T-helper 1 cell treated with Interleukin-12 subunit alpha and Interleukin-12 subunit beta and Interleukin-4 antibody, amounts not matched to agents 30 μg/mL and 1 μg/mL, for 36 hours (primary cell): ENCODE measurements at regions not wholly inside any gene's neighbourhood (a gene's known extent, or its start where the extent isn't known, plus 50 kb on each side); places are given as distances from the start of the nearest gene placed in this dataset.

Experiments used
- H3K27ac Mint-ChIP-seq: one replicate; pipeline ENCODE4 v1.8.0; 2021; ENCODE audit warnings: mild to moderate bottlenecking, mixed read lengths
- H3K27me3 Mint-ChIP-seq: one replicate; pipeline ENCODE4 v1.8.0; 2021; ENCODE audit warnings: low read depth, mixed read lengths
- H3K36me3 Mint-ChIP-seq: one replicate; pipeline ENCODE4 v1.8.0; 2021; ENCODE audit warnings: low read depth, mixed read lengths
- H3K4me1 Mint-ChIP-seq: one replicate; pipeline ENCODE4 v1.8.0; 2021; ENCODE audit warnings: low read depth, mixed read lengths
- H3K4me3 Mint-ChIP-seq: one replicate; pipeline ENCODE4 v1.8.0; 2021; ENCODE audit warnings: mild to moderate bottlenecking, moderate library complexity, mixed read lengths
- H3K9me3 Mint-ChIP-seq: one replicate; pipeline ENCODE4 v1.8.0; 2021; ENCODE audit warnings: mixed read lengths

GRCh38 chr20:7015257-7015656 is 247.8 kb downstream of the BMP2 start:
- Mint-ChIP-seq H3K4me1 (no peaks in the 10 kb centered on the region), H3K27me3 (no peaks in the 10 kb centered on the region), H3K9me3 (no peaks in the 10 kb centered on the region), H3K36me3 (no peaks in the 10 kb centered on the region), H3K27ac (no peak overlapping the region), H3K4me3 (no peak overlapping the region)

DNA sequence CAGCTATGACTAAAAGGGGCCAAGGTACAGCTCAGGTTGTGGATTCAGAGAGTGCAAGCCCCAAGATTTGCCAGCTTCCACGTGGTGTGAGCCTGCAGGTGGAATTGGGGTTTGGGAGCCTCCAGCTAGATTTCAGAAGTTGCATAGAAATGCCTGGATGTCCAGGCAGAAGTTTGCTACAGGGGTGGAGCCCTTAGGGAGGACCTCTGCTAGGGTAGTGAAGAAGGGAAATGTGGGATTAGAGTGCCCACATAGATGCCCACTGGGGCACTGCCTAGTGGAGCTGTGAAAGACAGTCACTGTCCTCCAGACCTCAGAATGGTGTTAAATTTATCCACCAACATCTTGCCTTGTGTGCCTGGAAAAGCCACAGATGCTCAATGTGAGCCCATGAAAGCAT is 255.1 kb downstream of the BMP2 start:
- H3K9me3 Mint-ChIP-seq, result peaks cover 8% of the 10 kb centered on the region
- no peaks in the 10 kb centered on the region for H3K4me1 Mint-ChIP-seq
- H3K36me3 Mint-ChIP-seq, result no peaks in the 10 kb centered on the region
- no peaks in the 10 kb centered on the region for H3K27me3 Mint-ChIP-seq
- no peak overlapping the region for H3K4me3 Mint-ChIP-seq
- no peak overlapping the region for H3K27ac Mint-ChIP-seq

- no peaks in the 10 kb centered on the region for H3K36me3 Mint-ChIP-seq
- no peaks in the 10 kb centered on the region for H3K27me3 Mint-ChIP-seq
- H3K9me3 Mint-ChIP-seq, result peaks cover 8% of the 10 kb centered on the region
- no peak overlapping the region for H3K27ac Mint-ChIP-seq
- H3K4me1 Mint-ChIP-seq, result no peaks in the 10 kb centered on the region
- H3K4me3 Mint-ChIP-seq, result no peak overlapping the region
These were observed 258.1 kb downstream of the BMP2 start for GRCh38 chr20:7025635-7026034.

DNA sequence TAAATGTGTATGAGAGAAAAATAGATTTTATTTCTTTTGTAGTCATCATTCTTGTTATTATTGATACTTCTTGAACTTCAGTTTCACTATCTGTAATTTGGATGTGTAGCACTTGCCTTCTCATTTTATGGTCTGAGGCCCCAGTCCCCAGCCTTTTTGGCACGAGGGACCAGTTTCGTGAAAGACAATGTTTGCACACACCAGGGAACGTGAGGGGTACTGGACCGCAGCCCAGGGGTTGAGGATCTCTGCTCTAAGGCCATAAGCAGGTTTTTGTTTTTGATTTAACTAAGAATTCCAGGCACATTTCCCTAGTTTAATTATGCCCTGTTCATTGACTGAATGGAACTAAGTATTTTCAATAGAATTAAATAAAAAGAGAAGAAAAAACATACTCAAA is 261.5 kb downstream of the BMP2 start:
- no peak overlapping the region for H3K4me3 Mint-ChIP-seq
- no peaks in the 10 kb centered on the region for H3K27me3 Mint-ChIP-seq
- H3K9me3 Mint-ChIP-seq, result peaks cover 4% of the 10 kb centered on the region
- no peaks in the 10 kb centered on the region for H3K36me3 Mint-ChIP-seq
- no peak overlapping the region for H3K27ac Mint-ChIP-seq
- no peaks in the 10 kb centered on the region for H3K4me1 Mint-ChIP-seq

GRCh38 chr20:7031222-7031621 is 263.7 kb downstream of the BMP2 start:
- Mint-ChIP-seq H3K4me3 (no peak overlapping the region), H3K27me3 (no peaks in the 10 kb centered on the region), H3K9me3 (peaks cover 17% of the 10 kb centered on the region), H3K27ac (no peak overlapping the region), H3K4me1 (no peaks in the 10 kb centered on the region), H3K36me3 (no peaks in the 10 kb centered on the region)

- no peaks in the 10 kb centered on the region for H3K27me3 Mint-ChIP-seq
- H3K36me3 Mint-ChIP-seq, result no peaks in the 10 kb centered on the region
- H3K4me3 Mint-ChIP-seq, result no peak overlapping the region
- no peak overlapping the region for H3K27ac Mint-ChIP-seq
- H3K9me3 Mint-ChIP-seq, result peaks cover 24% of the 10 kb centered on the region
- no peaks in the 10 kb centered on the region for H3K4me1 Mint-ChIP-seq
These were observed 270.5 kb downstream of the BMP2 start for GRCh38 chr20:7038029-7038428.

- Mint-ChIP-seq H3K27me3 (no peaks in the 10 kb centered on the region), H3K36me3 (no peaks in the 10 kb centered on the region), H3K27ac (no peak overlapping the region), H3K9me3 (peaks cover 5% of the 10 kb centered on the region), H3K4me1 (no peaks in the 10 kb centered on the region), H3K4me3 (no peak overlapping the region)
These were observed 290.1 kb downstream of the BMP2 start for GRCh38 chr20:7057611-7058010.

- Mint-ChIP-seq H3K27me3 (no peaks in the 10 kb centered on the region), H3K36me3 (no peaks in the 10 kb centered on the region), H3K27ac (no peak overlapping the region), H3K4me3 (no peak overlapping the region), H3K9me3 (no peaks in the 10 kb centered on the region), H3K4me1 (no peaks in the 10 kb centered on the region)
These were observed 311.3 kb downstream of the BMP2 start for GRCh38 chr20:7078804-7079203.

DNA sequence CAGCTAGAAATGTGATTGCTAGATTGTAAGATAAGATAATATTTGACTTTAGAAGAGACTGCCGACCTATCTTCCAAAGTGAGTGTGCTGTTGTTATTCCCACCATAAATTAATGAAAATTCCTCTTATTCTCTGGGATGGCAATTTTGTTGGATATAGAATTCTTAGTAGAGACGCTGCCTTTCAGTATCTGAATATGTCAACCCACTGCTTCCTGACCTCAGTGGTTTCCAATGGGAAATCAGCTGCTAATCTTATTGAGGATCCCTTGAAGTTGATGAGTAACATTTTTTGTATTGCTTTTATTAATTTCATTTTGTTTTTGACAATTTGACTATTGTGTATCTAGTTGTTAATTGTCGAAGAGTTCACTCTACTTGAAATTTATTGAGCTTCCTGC is 313.0 kb downstream of the BMP2 start:
- Mint-ChIP-seq H3K27ac (no peak overlapping the region), H3K4me1 (no peaks in the 10 kb centered on the region), H3K9me3 (no peaks in the 10 kb centered on the region), H3K4me3 (no peak overlapping the region), H3K27me3 (no peaks in the 10 kb centered on the region), H3K36me3 (no peaks in the 10 kb centered on the region)

DNA sequence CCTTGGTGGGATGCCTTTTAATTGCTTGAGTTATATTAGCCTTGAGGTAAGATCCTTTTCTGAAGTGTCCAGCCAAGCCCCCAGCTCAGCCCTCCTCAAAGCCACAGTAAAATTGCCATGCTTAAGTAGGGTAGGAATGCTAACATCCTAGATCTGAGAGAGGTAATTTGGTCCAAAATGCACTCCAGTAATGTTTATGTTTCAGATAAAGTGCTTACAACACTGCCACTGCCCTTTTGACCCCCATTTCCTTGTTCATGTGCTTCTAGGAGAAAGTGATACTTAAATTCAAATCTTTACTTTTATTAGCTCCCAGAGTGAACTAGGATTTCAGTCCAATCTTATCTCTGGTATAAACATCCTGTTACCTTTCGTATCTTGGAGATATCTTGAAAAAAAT is 318.0 kb downstream of the BMP2 start:
- no peak overlapping the region for H3K27ac Mint-ChIP-seq
- no peak overlapping the region for H3K4me3 Mint-ChIP-seq
- H3K27me3 Mint-ChIP-seq, result no peaks in the 10 kb centered on the region
- H3K9me3 Mint-ChIP-seq, result peaks cover 4% of the 10 kb centered on the region
- no peaks in the 10 kb centered on the region for H3K36me3 Mint-ChIP-seq
- no peaks in the 10 kb centered on the region for H3K4me1 Mint-ChIP-seq

GRCh38 chr20:7087803-7088202 is 320.3 kb downstream of the BMP2 start:
- H3K9me3 Mint-ChIP-seq, result peaks cover 4% of the 10 kb centered on the region
- H3K27ac Mint-ChIP-seq, result no peak overlapping the region
- no peaks in the 10 kb centered on the region for H3K4me1 Mint-ChIP-seq
- H3K27me3 Mint-ChIP-seq, result no peaks in the 10 kb centered on the region
- no peaks in the 10 kb centered on the region for H3K36me3 Mint-ChIP-seq
- H3K4me3 Mint-ChIP-seq, result no peak overlapping the region

DNA sequence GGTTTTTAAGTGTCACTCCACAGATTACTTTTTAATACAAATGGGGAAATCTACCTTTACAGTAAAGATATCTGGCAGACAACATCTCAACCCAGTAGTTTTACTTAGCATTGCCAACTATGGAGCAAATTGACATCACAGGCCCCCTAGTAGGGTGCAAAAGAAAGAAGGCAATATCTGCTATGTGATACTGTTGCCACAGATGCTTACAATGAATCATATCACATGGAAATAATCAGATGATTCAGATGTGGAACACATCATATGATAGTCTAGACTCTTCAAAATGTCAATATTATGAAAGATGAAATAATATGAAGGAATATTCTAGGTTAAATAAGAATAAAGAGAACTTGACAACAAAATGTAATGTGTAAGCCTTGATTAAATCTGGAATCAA is 322.5 kb downstream of the BMP2 start:
- H3K36me3 Mint-ChIP-seq, result no peaks in the 10 kb centered on the region
- H3K27ac Mint-ChIP-seq, result no peak overlapping the region
- H3K9me3 Mint-ChIP-seq, result peaks cover 4% of the 10 kb centered on the region
- H3K27me3 Mint-ChIP-seq, result no peaks in the 10 kb centered on the region
- H3K4me3 Mint-ChIP-seq, result no peak overlapping the region
- H3K4me1 Mint-ChIP-seq, result no peaks in the 10 kb centered on the region

DNA sequence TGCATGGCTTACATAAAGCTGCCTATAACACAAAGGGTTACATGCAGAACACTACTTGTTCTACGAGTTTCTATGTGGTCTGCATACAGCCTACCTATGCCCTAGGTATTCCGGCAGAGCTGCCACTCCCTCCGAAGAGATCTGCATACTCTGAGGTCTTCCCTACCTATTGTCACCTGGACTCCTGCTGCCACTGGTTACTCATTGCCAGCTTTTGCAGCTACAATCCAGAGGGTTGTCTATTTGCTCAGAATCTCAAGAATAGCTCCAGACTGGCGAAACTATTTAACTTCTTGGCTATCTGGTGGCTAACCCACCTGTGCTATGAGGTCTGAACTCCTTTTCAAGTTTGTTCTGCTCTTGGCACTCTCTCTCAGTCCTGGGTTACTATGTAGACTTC is 323.3 kb downstream of the BMP2 start:
- Mint-ChIP-seq H3K27ac (no peak overlapping the region), H3K4me1 (no peaks in the 10 kb centered on the region), H3K27me3 (no peaks in the 10 kb centered on the region), H3K4me3 (no peak overlapping the region), H3K9me3 (peaks cover 4% of the 10 kb centered on the region), H3K36me3 (no peaks in the 10 kb centered on the region)

GRCh38 chr20:7091655-7092054 is 324.2 kb downstream of the BMP2 start:
- Mint-ChIP-seq H3K9me3 (peaks cover 2% of the 10 kb centered on the region), H3K4me1 (no peaks in the 10 kb centered on the region), H3K27me3 (no peaks in the 10 kb centered on the region), H3K27ac (no peak overlapping the region), H3K36me3 (no peaks in the 10 kb centered on the region), H3K4me3 (no peak overlapping the region)

GRCh38 chr20:7094438-7094997 is 327.0 kb downstream of the BMP2 start:
- H3K27ac Mint-ChIP-seq, result no peak overlapping the region
- no peak overlapping the region for H3K4me3 Mint-ChIP-seq
- H3K9me3 Mint-ChIP-seq, result peaks cover 4% of the 10 kb centered on the region
- no peaks in the 10 kb centered on the region for H3K4me1 Mint-ChIP-seq
- no peaks in the 10 kb centered on the region for H3K27me3 Mint-ChIP-seq
- H3K36me3 Mint-ChIP-seq, result no peaks in the 10 kb centered on the region

DNA sequence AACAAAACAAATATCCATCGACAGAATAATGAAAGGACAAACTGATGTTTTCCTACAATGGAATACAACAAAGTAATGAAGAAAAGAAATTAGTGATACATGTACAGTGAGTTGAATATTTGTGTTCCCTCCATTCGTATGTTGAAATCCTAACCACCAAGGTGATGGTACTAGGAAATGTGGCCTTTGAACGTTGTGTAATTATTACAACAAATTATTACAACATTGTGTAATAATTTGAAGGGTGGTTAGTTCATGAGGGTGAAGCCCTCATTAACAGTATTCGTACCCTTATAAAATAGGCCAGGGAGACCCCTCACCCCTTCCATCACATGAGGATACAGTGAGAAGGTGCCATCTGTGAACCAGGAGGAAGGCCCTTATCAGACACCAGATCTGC is 339.4 kb downstream of the BMP2 start:
- Mint-ChIP-seq H3K27ac (no peak overlapping the region), H3K4me3 (no peak overlapping the region), H3K9me3 (no peaks in the 10 kb centered on the region), H3K36me3 (no peaks in the 10 kb centered on the region), H3K27me3 (no peaks in the 10 kb centered on the region), H3K4me1 (no peaks in the 10 kb centered on the region)
